GM12878 (cell line): ENCODE measurements at regions not wholly inside any gene's neighbourhood (a gene's known extent, or its start where the extent isn't known, plus 50 kb on each side); places are given as distances from the start of the nearest gene placed in this dataset.

Experiments
- CEBPB ChIP-seq, 2 experiments: fragments of 150-350 bp in 1 of 2; IDR thresholded peaks; 2 replicates each; pipeline ENCODE4 v1.6.1; 2012 to 2014; ENCODE audit warnings: low read depth in 2 of 2, low read length in 2 of 2, borderline replicate concordance in 1 of 2, inconsistent platforms in 1 of 2
- DPF2 ChIP-seq: fragments of 450-650 bp; IDR thresholded peaks from 2 replicates; pipeline ENCODE4 v1.6.1; 2017; ENCODE audit warnings: mild to moderate bottlenecking
- HDGF ChIP-seq: fragments of 450-650 bp; IDR thresholded peaks from 2 replicates; pipeline ENCODE4 v1.6.1; 2016; ENCODE audit warnings: antibody characterized with exemption
- MLLT1 ChIP-seq: fragments of 450-650 bp; IDR thresholded peaks from 2 replicates; pipeline ENCODE4 v1.6.1; 2016; ENCODE audit warnings: mild to moderate bottlenecking
- MXI1 ChIP-seq: fragments of 150-350 bp; IDR thresholded peaks from 2 replicates; pipeline ENCODE4 v1.6.1; 2011; ENCODE audit warnings: low read depth, mild to moderate bottlenecking, inconsistent platforms, low read length, improper control_type of control experiment
- MYC ChIP-seq: IDR thresholded peaks from 2 replicates; pipeline ENCODE4 v1.6.1; 2011; ENCODE audit warnings: mild to moderate bottlenecking, low read length, moderate library complexity, inconsistent platforms; ENCODE audit not compliant: insufficient read depth, insufficient replicate concordance, insufficient read length, severe bottlenecking
- NFXL1 ChIP-seq: fragments of 450-650 bp; IDR thresholded peaks from 2 replicates; pipeline ENCODE4 v1.6.1; 2017; ENCODE audit warnings: antibody characterized with exemption, mild to moderate bottlenecking, borderline replicate concordance
- RFX5 ChIP-seq: IDR thresholded peaks from 2 replicates; pipeline ENCODE4 v1.6.1; 2011; ENCODE audit warnings: low read depth, low read length, improper control_type of control experiment
- YY1 ChIP-seq: IDR thresholded peaks from 2 replicates; pipeline ENCODE4 v1.6.1; 2011; ENCODE audit warnings: low read depth, mild to moderate bottlenecking, low read length
- ZNF384 ChIP-seq: IDR thresholded peaks from 2 replicates; pipeline ENCODE4 v1.6.1; 2012; ENCODE audit warnings: low read depth, mild to moderate bottlenecking, low read length, improper control_type of control experiment, borderline replicate concordance
- ZNF687 ChIP-seq: fragments of 450-650 bp; IDR thresholded peaks from 2 replicates; pipeline ENCODE4 v1.6.1; 2017; ENCODE audit warnings: mild to moderate bottlenecking, moderate library complexity
- TF ChIP-seq, protein P1 (sequence below): fragments of 450-650 bp; conservative IDR thresholded peaks from 2 replicates; pipeline ENCODE4 v1.6.1; 2017; ENCODE audit warnings: mild to moderate bottlenecking, moderate library complexity
- TF ChIP-seq, protein P2 (sequence below): IDR thresholded peaks from 2 replicates; pipeline ENCODE4 v1.6.1; 2012; ENCODE audit warnings: low read depth, low read length, improper control_type of control experiment

DNA sequence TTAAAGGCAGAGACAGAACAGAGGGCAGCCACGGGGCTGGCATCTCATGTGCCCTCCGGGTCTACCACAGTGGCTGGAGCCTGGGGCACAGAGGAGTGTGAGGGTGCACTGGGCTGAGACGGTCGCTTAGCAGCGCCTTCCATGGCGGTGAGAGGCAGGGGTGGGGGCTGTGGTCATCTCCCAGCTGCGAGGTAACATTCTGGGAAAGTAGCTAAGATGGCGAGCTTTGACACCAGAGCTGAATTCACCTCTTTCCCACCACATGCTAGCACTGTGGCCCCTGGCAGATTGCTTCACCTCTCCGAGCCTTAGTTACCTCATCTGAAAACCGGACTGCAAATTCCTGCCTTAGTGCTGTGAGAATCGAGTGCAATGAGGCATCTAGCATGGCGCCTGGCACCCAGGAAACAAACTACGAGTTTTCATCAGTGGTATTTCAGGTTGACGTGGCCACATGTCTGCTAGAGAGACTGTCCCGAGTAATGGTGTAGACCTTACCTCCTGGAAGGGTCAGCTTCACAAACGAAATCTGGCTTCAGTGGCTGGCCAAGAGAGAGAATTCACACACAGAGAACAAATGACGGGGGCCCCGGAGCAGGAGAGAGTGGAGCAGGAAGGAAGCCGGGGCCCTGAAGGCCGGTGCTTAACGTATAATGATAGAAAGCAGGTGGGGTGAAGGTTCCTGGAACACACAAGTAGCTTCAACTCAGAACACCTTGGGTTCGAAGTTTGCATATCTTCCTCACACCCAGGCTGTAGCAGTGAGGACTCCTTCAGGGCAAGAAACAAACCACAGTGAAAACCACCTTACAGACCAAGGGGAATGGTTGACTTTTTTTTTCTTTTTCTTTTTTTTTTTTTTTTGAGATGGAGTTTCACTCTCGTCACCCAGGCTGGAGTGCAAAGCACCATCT is 63.9 kb upstream of the RPH3AL start (continued):
- TF ChIP-seq, protein P1, sequence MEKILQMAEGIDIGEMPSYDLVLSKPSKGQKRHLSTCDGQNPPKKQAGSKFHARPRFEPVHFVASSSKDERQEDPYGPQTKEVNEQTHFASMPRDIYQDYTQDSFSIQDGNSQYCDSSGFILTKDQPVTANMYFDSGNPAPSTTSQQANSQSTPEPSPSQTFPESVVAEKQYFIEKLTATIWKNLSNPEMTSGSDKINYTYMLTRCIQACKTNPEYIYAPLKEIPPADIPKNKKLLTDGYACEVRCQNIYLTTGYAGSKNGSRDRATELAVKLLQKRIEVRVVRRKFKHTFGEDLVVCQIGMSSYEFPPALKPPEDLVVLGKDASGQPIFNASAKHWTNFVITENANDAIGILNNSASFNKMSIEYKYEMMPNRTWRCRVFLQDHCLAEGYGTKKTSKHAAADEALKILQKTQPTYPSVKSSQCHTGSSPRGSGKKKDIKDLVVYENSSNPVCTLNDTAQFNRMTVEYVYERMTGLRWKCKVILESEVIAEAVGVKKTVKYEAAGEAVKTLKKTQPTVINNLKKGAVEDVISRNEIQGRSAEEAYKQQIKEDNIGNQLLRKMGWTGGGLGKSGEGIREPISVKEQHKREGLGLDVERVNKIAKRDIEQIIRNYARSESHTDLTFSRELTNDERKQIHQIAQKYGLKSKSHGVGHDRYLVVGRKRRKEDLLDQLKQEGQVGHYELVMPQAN, result no peak
- peak; percentile 83 for TF ChIP-seq MLLT1
- no peak for TF ChIP-seq RFX5
- peak; percentile 53; the same call in 1 of the 2 replicates for TF ChIP-seq DPF2
- peak; percentile 80 for TF ChIP-seq YY1
- TF ChIP-seq MXI1, result 0 out of 2 replicates have a peak, but pooled peaks have one; percentile 13
- no peak for TF ChIP-seq HDGF
- TF ChIP-seq NFXL1, result no peak
- TF ChIP-seq ZNF687, result peak; percentile 32
- TF ChIP-seq CEBPB (IDR thresholded peaks at IDR 0.05; ENCODE audit: borderline replicate concordance in 1 of 2, low read depth in 2 of 2, low read length in 2 of 2), result peak in 1 of 2 experiments; percentile 19; a peak in 1 of 4 replicates
- peak; percentile 95 for TF ChIP-seq ZNF384
- TF ChIP-seq MYC, result no peak
- TF ChIP-seq, protein P2, sequence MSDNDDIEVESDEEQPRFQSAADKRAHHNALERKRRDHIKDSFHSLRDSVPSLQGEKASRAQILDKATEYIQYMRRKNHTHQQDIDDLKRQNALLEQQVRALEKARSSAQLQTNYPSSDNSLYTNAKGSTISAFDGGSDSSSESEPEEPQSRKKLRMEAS, result peak; percentile 5; the same call in 1 of the 2 replicates
- TF ChIP-seq, all 136 proteins: peak for 30
